CD14-positive monocyte (primary cell): ENCODE measurements at regions not wholly inside any gene's neighbourhood (a gene's known extent, or its start where the extent isn't known, plus 50 kb on each side); places are given as distances from the start of the nearest gene placed in this dataset.
A peak's percentile ranks its signal among the peaks of the same experiment; 100 is the strongest.

Experiments used
- DNase-seq, 3 donors: peaks; one replicate each; pipeline ENCODE4 v3.0.0-alpha.2; 2011 to 2022
- H2AFZ ChIP-seq: 2 replicates; pipeline ENCODE4 v1.6.0; 2012; ENCODE audit warnings: mild to moderate bottlenecking, low read depth, low read length, inconsistent platforms; ENCODE audit not compliant: insufficient read depth, poor library complexity, severe bottlenecking
- H3K27ac ChIP-seq, 2 donors: 1 replicate in 1 of 2; 2 replicates in 1 of 2; pipeline ENCODE4 v1.5.1; 2012 to 2013; ENCODE audit warnings: low read length in 2 of 2, control low read depth in 1 of 2, inconsistent platforms in 1 of 2, low read depth in 1 of 2, mild to moderate bottlenecking in 1 of 2
- H3K27me3 ChIP-seq, 2 donors: one replicate each; pipeline versions ENCODE4 v1.6.0 to v1.6.1; 2011 to 2013; ENCODE audit warnings: low read length in 2 of 2; ENCODE audit not compliant: control insufficient read depth in 2 of 2, insufficient read depth in 2 of 2
- H3K36me3 ChIP-seq, 2 donors: replicated peaks in 1 of 2; 1 replicate in 1 of 2; 2 replicates in 1 of 2; pipeline versions ENCODE4 v1.5.1 to v1.6.1; 2012 to 2013; ENCODE audit warnings: low read length in 2 of 2, control low read depth in 1 of 2, inconsistent platforms in 1 of 2, mild to moderate bottlenecking in 1 of 2; ENCODE audit not compliant: insufficient read depth in 2 of 2, control insufficient read depth in 1 of 2
- H3K4me1 ChIP-seq, 2 donors: 1 replicate in 1 of 2; 2 replicates in 1 of 2; pipeline versions ENCODE4 v1.5.1 to v1.6.1; 2012 to 2013; ENCODE audit warnings: low read length in 2 of 2, control low read depth in 1 of 2, inconsistent platforms in 1 of 2, mild to moderate bottlenecking in 1 of 2, moderate library complexity in 1 of 2; ENCODE audit not compliant: insufficient read depth in 2 of 2, control insufficient read depth in 1 of 2
- H3K4me2 ChIP-seq: replicated peaks from 2 replicates; pipeline ENCODE3; 2012; ENCODE audit warnings: low read length, moderate library complexity, mild to moderate bottlenecking; ENCODE audit not compliant: poor library complexity, severe bottlenecking; ENCODE audit errors: extremely low read depth
- H3K4me3 ChIP-seq, 3 experiments: fragments of 200-600 bp in 1 of 3; sonication (generic) in 1 of 3; replicated peaks in 1 of 3; 1 replicate in 2 of 3; 2 replicates in 1 of 3; pipeline ENCODE4 v1.5.1; 2011 to 2013; ENCODE audit warnings: low read length in 3 of 3, mild to moderate bottlenecking in 3 of 3, control low read depth in 2 of 3, low read depth in 2 of 3, inconsistent platforms in 1 of 3, moderate library complexity in 1 of 3
- H3K79me2 ChIP-seq: 2 replicates; pipeline ENCODE4 v1.6.0; 2012; ENCODE audit warnings: mild to moderate bottlenecking, control low read depth, inconsistent platforms, low read length, moderate library complexity; ENCODE audit not compliant: insufficient read depth
- H3K9ac ChIP-seq: 2 replicates; pipeline ENCODE4 v1.6.0; 2017; ENCODE audit warnings: low read length, mild to moderate bottlenecking; ENCODE audit not compliant: insufficient read depth, poor library complexity, severe bottlenecking
- H3K9me3 ChIP-seq, 2 donors: replicated peaks in 1 of 2; 1 replicate in 1 of 2; 2 replicates in 1 of 2; pipeline versions ENCODE4 v1.5.1 to v1.6.1; 2012 to 2013; ENCODE audit warnings: low read length in 2 of 2, control low read depth in 1 of 2; ENCODE audit not compliant: control insufficient read depth in 1 of 2, insufficient read depth in 1 of 2
- H4K20me1 ChIP-seq: 2 replicates; pipeline ENCODE4 v1.6.0; 2012; ENCODE audit warnings: mild to moderate bottlenecking, low read length, control low read depth, moderate library complexity; ENCODE audit not compliant: insufficient read depth
- H3K27ac Mint-ChIP-seq, 7 donors: one replicate each; pipeline ENCODE4 v1.8.0; 2020; ENCODE audit warnings: mild to moderate bottlenecking in 7 of 7, mixed read lengths in 7 of 7, moderate library complexity in 6 of 7, inconsistent platforms in 2 of 7
- H3K27me3 Mint-ChIP-seq, 3 donors: one replicate each; pipeline ENCODE4 v1.8.0; 2021 to 2022; ENCODE audit warnings: low read depth in 3 of 3, mild to moderate bottlenecking in 3 of 3, mixed read lengths in 3 of 3, moderate library complexity in 3 of 3, inconsistent platforms in 1 of 3
- H3K36me3 Mint-ChIP-seq, 2 donors: one replicate each; pipeline ENCODE4 v1.8.0; 2020; ENCODE audit warnings: mixed read lengths in 2 of 2, inconsistent platforms in 1 of 2, mild to moderate bottlenecking in 1 of 2
- H3K4me1 Mint-ChIP-seq: one replicate; pipeline ENCODE4 v1.8.0; 2020; ENCODE audit warnings: mild to moderate bottlenecking, mixed read lengths
- H3K4me3 Mint-ChIP-seq, 2 donors: one replicate each; pipeline ENCODE4 v1.8.0; 2020; ENCODE audit warnings: mild to moderate bottlenecking in 2 of 2, mixed read lengths in 2 of 2, moderate library complexity in 1 of 2
- H3K9me3 Mint-ChIP-seq, 7 donors: one replicate each; pipeline ENCODE4 v1.8.0; 2020 to 2022; ENCODE audit warnings: mixed read lengths in 7 of 7, mild to moderate bottlenecking in 6 of 7, moderate library complexity in 6 of 7, inconsistent platforms in 2 of 7
- WGBS: methylation state at CpG from one replicate; pipeline ENCODE4 v1.1.5; 2013; ENCODE audit warnings: missing lambda C conversion rate; ENCODE audit not compliant: insufficient coverage; 5-methylcytosine and 5-hydroxymethylcytosine counted together
- intact Hi-C, 2 donors: fragments of 100-400 bp; cut with micrococcal nuclease; formaldehyde crosslinking; loops; one replicate each; pipeline versions ENCODE4 v1.15.0 to v1.15.1; 2023
- TF ChIP-seq, protein P1 (sequence below): fragments of 200-600 bp; IDR thresholded peaks from one replicate; pipeline ENCODE4 v1.8.0; 2022; ENCODE audit warnings: antibody characterized with exemption, mild to moderate bottlenecking

DNA sequence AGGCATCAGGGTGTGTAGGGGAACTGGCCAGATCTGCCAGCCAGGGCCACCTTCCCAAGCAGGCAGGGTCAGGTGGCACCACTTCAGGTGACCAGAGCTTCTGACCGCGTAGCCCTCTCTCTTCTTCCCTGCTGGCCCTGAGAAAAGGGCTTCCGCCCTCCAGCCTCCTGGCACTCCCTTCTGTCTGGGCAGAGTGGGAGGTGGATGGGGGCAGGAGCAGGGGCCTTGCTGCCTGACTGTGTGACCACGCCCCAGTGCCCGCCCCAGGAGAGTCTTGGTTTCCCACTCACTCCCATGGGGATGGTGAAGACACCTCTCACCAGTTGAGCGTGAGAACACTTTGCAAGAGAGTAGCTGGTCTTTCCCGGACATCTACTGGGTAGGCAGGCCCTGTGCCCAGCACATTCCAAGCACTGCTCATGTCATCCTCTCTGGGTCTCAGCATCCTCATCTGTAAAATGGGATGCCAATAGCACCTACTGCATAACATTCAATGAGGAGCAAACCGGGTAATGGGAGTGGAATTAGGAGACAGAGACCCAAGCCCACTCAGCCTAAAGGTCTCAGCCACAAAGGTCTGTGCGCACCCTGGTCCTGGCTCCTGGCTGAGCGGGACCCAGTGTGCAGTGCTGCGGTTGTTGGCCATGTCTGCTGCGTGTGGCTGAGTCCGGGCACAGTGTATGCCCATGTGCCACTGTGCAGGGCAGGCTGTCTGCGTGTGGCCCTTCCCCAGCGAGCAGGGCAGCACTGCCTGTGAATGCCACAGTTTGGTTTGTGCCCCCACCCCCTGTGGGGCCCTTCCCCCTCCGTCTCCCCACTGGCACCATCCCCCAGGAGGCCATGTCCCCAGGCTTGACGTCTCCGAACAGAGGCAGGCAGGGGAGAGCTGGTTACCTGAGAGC, 179.1 kb upstream of the IER5L start:
- Histone ChIP-seq H4K20me1 (no peaks in the 10 kb centered on the region), H3K4me3 (no peak overlapping the region), H3K4me1 (peaks cover 12 to 16% of the 10 kb centered on the region in 2 donors), H3K9me3 (peaks cover 11 to 15% of the 10 kb centered on the region in 2 donors), H3K79me2 (no peaks in the 10 kb centered on the region), H3K27ac (no peak overlapping the region), H3K36me3 (no peaks in the 10 kb centered on the region), H2AFZ (no peak overlapping the region), H3K27me3 (no peaks in the 10 kb centered on the region), H3K4me2 (no peak overlapping the region), H3K9ac (no peak overlapping the region)
- no peak for DNase-seq
- TF ChIP-seq, protein P1, sequence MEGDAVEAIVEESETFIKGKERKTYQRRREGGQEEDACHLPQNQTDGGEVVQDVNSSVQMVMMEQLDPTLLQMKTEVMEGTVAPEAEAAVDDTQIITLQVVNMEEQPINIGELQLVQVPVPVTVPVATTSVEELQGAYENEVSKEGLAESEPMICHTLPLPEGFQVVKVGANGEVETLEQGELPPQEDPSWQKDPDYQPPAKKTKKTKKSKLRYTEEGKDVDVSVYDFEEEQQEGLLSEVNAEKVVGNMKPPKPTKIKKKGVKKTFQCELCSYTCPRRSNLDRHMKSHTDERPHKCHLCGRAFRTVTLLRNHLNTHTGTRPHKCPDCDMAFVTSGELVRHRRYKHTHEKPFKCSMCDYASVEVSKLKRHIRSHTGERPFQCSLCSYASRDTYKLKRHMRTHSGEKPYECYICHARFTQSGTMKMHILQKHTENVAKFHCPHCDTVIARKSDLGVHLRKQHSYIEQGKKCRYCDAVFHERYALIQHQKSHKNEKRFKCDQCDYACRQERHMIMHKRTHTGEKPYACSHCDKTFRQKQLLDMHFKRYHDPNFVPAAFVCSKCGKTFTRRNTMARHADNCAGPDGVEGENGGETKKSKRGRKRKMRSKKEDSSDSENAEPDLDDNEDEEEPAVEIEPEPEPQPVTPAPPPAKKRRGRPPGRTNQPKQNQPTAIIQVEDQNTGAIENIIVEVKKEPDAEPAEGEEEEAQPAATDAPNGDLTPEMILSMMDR: no peak
- peaks cover 7 to 17% (median 13%) of the 10 kb centered on the region in 7 donors for H3K9me3 Mint-ChIP-seq
- H3K27me3 Mint-ChIP-seq: peaks cover 2 to 4% (median 3%) of the 10 kb centered on the region in 3 donors
- peaks cover 0 to 6% of the 10 kb centered on the region in 2 donors for H3K36me3 Mint-ChIP-seq
- peaks cover 14% of the 10 kb centered on the region for H3K4me1 Mint-ChIP-seq
- WGBS: 97% methylated on average over 12 of the region's 18 CpGs
- intact Hi-C loops: no loop called here
- peak overlapping the region in 1 of 7 donors; percentile 11 for H3K27ac Mint-ChIP-seq
- no peak overlapping the region for H3K4me3 Mint-ChIP-seq

DNA sequence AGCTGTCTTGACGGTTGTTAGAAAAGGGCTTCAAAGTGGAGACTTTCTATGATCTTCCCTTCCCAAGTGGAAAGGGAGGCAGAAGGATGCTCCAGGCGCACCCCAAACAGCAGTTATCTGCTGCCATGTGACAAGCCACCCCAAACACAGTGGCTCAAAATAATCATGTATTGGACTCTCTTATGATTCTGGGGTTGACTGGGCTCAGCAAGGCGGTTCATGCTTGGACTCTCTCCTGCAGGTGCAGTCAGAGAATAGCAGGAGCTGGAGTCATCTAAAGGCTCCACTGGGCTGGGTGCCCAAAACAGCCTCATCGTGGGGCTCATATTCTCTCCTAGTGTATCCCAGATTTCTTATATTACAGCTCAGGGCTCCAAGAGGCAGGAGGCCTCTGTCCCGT, 177.6 kb upstream of the IER5L start:
- intact Hi-C loops: no loop called here
- no peak overlapping the region for H3K4me3 Mint-ChIP-seq

More for the DNA sequence above, 177.6 kb upstream of the IER5L start:
- no peaks in the 10 kb centered on the region for H3K27me3 ChIP-seq
- no peak for DNase-seq
- H3K4me3 ChIP-seq: no peak overlapping the region
- no peak overlapping the region for H3K27ac ChIP-seq
- no peak overlapping the region for H3K9ac ChIP-seq
- peaks cover 23 to 31% of the 10 kb centered on the region in 2 donors for H3K4me1 ChIP-seq
- Mint-ChIP-seq H3K36me3 (peaks cover 0 to 6% of the 10 kb centered on the region in 2 donors), H3K27me3 (peaks cover 2 to 4% (median 3%) of the 10 kb centered on the region in 3 donors), H3K9me3 (peaks cover 7 to 17% (median 13%) of the 10 kb centered on the region in 7 donors), H3K27ac (no peak overlapping the region), H3K4me1 (peaks cover 21% of the 10 kb centered on the region)
- no peaks in the 10 kb centered on the region for H3K36me3 ChIP-seq
- H2AFZ ChIP-seq: no peak overlapping the region
- H3K9me3 ChIP-seq: peaks cover 11 to 15% of the 10 kb centered on the region in 2 donors
- 92% methylated on average over 2 of the region's 5 CpGs for WGBS
- no peaks in the 10 kb centered on the region for H4K20me1 ChIP-seq
- TF ChIP-seq, protein P1: no peak
- no peak overlapping the region for H3K4me2 ChIP-seq
- H3K79me2 ChIP-seq: no peaks in the 10 kb centered on the region
